ENCODE measurements at regions not wholly inside any gene's neighbourhood (a gene's known extent, or its start where the extent isn't known, plus 50 kb on each side); places are given as distances from the start of the nearest gene placed in this dataset.
"Not testable (repeated sequence)": the region's sequence is repeated elsewhere in the genome, so short reads cannot be mapped to it uniquely, and the experiment has no call there.

GRCh38 chr11:100409267-100409666 is 277.8 kb upstream of the ARHGAP42 start:
- not testable (repeated sequence) for DNase-seq

- no peak for DNase-seq
Observed at GRCh38 chr11:100419518-100419917, 267.6 kb upstream of the ARHGAP42 start.

DNA sequence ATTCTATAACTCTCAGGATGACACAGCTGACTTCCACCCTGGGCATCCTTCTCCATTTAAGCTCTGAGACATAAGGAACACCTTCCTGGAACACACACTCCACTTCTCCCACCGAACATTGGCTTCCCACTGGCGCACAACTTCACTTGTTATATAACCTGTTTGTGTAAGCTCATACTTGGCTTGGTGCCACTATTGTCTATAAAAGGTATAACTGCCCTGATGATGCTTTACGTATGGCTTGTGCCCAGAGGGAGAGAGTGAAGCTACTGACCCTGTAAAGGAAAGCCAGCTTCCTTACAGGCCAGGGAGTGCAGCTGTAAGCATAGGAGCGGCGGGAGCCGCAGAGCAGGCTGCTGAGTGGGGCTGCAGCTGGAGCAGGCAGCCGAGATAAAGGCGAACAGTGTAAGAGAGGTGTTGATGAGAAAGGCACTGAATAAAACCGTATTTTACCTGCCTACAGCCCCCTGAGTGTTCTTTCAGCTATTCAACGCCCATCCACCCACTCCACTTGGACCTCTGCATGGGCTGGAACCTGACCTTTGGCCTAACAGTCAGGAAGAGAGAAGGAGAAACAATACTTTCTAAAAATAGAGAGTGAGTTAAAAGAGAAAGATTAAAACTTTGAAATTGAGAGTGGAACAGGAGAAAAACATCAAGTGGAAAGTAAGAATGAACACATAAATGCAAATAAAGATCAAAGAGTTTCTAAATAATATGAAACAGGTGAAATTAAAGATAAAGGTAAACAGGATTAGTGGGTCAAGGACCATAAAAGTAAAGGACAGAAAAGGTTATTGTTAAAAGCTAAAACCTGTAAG is 252.1 kb upstream of the ARHGAP42 start:
- DNase-seq = no peak

- no peak for DNase-seq
Observed at GRCh38 chr11:100438376-100438775, 248.7 kb upstream of the ARHGAP42 start.

- no peak for DNase-seq
Observed at GRCh38 chr11:100441086-100441485, 246.0 kb upstream of the ARHGAP42 start.

GRCh38 chr11:100442017-100442416 is 245.1 kb upstream of the ARHGAP42 start:
- DNase-seq = no peak

DNA sequence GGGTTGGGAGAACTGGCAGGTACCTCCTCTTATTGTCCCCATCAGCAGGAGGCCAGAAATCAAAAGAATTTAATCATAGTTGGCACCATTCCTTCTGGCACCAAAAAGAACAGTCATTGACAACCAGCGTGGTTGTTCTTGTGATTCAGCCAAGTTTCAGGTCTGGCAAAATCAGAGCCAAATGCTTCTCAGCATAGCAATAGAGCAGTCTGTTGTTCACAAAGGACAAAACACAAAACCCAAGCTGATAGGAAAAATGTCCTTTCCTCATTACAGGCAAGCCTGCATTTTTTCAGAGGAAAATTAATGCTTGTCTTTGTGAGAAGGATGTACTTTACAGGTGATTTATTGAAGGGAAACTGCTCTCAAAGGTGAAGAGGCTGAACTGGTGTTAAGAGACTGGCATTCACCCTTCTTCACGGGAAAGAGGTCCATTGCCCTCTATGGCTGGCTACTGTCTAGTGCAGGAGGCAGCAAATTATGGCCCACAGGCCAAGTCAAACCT is 241.8 kb upstream of the ARHGAP42 start:
- DNase-seq = no peak

GRCh38 chr11:100451801-100452460 is 235.2 kb upstream of the ARHGAP42 start:
- DNase-seq = not testable (repeated sequence)

GRCh38 chr11:100459811-100460210 is 227.3 kb upstream of the ARHGAP42 start:
- no peak for DNase-seq

GRCh38 chr11:100460426-100460825 is 226.7 kb upstream of the ARHGAP42 start:
- no peak for DNase-seq

- no peak for DNase-seq
Observed at GRCh38 chr11:100467821-100468508, 219.1 kb upstream of the ARHGAP42 start.

DNA sequence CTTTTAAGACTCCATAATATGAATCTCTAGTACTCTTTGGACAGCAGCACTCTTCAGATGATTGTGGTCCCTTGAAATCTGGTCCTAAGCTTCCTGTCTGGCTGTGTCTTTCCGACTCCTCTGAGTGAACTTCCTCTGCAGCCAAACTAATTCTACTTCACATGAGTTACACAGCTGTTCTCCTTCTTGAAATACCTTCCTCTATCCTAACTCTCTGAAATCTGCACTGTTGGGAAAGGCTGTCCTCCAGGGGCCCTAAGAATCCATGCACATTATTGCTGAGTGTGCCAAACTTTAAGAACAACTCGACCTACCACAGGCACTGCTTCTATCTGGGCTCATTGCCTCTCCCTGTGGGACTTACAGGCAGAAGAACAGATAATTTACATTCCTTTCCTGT is 217.3 kb upstream of the ARHGAP42 start:
- no peak for DNase-seq

DNA sequence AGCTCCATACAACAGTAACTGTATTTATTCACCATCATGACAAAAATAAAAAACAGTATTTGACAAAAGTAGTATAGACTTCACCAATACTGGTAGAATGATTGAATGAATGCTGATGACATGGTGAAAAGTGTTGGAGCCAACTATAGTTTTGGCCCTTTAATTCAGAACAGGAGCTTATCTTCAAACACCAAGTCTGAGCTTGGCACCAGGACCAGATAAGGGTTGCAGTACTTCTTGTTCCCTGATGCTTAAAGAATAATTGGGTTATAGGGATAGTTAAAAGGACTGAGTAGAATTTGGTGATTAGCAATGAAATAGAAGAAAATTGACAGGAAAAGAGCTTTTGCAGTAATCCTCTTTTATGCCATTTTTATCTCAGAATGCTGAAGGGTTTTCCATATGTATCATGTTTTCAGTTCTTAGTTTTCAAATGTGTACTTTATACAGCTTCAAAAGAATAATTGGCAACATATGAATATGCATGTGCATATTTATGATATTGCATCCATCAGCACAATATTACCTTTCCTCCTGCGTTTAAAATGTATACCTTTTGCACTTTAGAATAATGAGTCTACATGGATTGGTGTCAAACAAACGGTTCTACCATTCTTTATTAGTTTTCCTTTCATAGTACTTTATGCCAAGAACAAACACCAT is 214.2 kb upstream of the ARHGAP42 start:
- no peak for DNase-seq

- DNase-seq = no peak
Observed at GRCh38 chr11:100473390-100473740, 213.7 kb upstream of the ARHGAP42 start.

GRCh38 chr11:100484948-100485347 is 202.1 kb upstream of the ARHGAP42 start:
- DNase-seq = no peak

- DNase-seq = no peak
Observed at GRCh38 chr11:100498780-100499179, 188.3 kb upstream of the ARHGAP42 start.

DNA sequence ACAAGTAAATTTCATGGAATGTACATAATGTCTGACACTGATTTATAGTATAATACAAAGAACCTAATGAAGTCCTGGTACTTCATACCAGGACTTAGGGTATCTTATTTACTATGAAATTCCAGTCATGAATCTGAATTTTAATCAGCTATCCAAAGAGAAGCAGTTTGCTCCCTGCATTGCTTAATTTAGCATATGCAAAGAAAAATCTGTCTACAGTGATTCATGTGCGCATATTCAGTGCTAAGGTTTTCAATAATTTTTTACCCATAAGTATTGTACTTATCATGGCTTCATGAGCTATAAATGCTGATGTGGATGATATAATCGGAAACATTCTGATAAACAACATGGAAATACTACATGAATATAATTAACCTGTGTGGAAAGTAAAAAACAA is 185.6 kb upstream of the ARHGAP42 start:
- no peak for DNase-seq

GRCh38 chr11:100512475-100512874 is 174.6 kb upstream of the ARHGAP42 start:
- no peak for DNase-seq

- no peak for DNase-seq
Observed at GRCh38 chr11:100515087-100515486, 172.0 kb upstream of the ARHGAP42 start.

GRCh38 chr11:100525197-100525596 is 161.9 kb upstream of the ARHGAP42 start:
- no peak for DNase-seq

- DNase-seq = no peak
Observed at GRCh38 chr11:100525635-100526034, 161.5 kb upstream of the ARHGAP42 start.

GRCh38 chr11:100528872-100529416 is 158.1 kb upstream of the ARHGAP42 start:
- DNase-seq = no peak

DNA sequence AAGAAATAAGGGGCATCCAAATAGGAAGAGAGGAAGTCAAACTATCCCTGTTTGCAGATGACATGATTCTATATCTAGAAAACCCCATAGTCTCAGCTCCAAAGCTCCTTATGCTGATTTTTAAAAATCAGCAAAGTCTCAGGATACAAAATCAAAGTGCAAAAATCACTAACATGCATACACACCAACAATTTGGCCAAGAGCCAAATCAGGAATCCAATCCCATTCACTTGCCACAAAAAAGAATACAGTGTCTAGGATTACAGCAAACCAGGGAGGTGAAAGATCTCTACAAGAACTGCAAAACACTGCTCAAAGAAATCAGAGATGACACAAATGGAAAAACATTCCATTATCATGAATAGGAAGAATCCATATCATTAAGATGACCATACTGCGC is 155.8 kb upstream of the ARHGAP42 start:
- DNase-seq = not testable (repeated sequence)

Data from MV-4-11 (cell line).